Gastroesophageal sphincter (tissue), 4 donors: ENCODE measurements at regions not wholly inside any gene's neighbourhood (a gene's known extent, or its start where the extent isn't known, plus 50 kb on each side); places are given as distances from the start of the nearest gene placed in this dataset.

ENCODE experiments used
- ATAC-seq: fragments of 150-250 bp; one replicate; pipeline ENCODE4 v1.9.1; 2016; ENCODE audit warnings: mild to moderate bottlenecking, moderate library complexity
- H3K27ac ChIP-seq, 4 donors: fragments of 200-600 bp; sonication (generic) in 3 of 4; 1 replicate in 3 of 4; 2 replicates in 1 of 4; pipeline ENCODE4 v1.5.1; 2016 to 2019
- H3K27me3 ChIP-seq: fragments of 200-600 bp; sonication (generic); one replicate; pipeline ENCODE4 v1.5.1; 2019
- H3K36me3 ChIP-seq, 2 donors: fragments of 200-600 bp; sonication (generic); one replicate each; pipeline ENCODE4 v1.5.1; 2019; ENCODE audit warnings: control low read depth in 1 of 2
- H3K4me1 ChIP-seq, 3 donors: fragments of 200-600 bp; sonication (generic); 1 replicate in 2 of 3; 2 replicates in 1 of 3; pipeline ENCODE4 v1.5.1; 2016 to 2019; ENCODE audit warnings: control low read depth in 2 of 3
- H3K4me3 ChIP-seq, 2 donors: fragments of 200-600 bp; sonication (generic); one replicate each; pipeline ENCODE4 v1.5.1; 2019; ENCODE audit warnings: mild to moderate bottlenecking in 1 of 2, moderate library complexity in 1 of 2
- H3K9me3 ChIP-seq, 3 donors: fragments of 200-600 bp; sonication (generic); one replicate each; pipeline ENCODE4 v1.5.1; 2017 to 2019; ENCODE audit warnings: control low read depth in 2 of 3
- CTCF ChIP-seq, 4 experiments: fragments of 200-600 bp in 2 of 4; fragments of 450-650 bp in 2 of 4; sonication (generic) in 1 of 4; IDR thresholded peaks; one replicate each; pipeline ENCODE4 v1.5.1; 2017 to 2019; ENCODE audit warnings: antibody characterized with exemption in 4 of 4, mild to moderate bottlenecking in 2 of 4, moderate library complexity in 2 of 4
- EP300 ChIP-seq: sonication (generic); formaldehyde crosslinking; IDR thresholded peaks from one replicate; pipeline ENCODE4 v1.6.1; 2017; ENCODE audit warnings: antibody characterized with exemption, mild to moderate bottlenecking
- POLR2A ChIP-seq, 2 donors: fragments of 450-650 bp; IDR thresholded peaks; one replicate each; pipeline ENCODE4 v1.6.1; 2017; ENCODE audit warnings: antibody characterized with exemption in 2 of 2, mild to moderate bottlenecking in 2 of 2, moderate library complexity in 1 of 2
- POLR2AphosphoS5 ChIP-seq: sonication (generic); formaldehyde crosslinking; IDR thresholded peaks from one replicate; pipeline ENCODE4 v1.6.1; 2017; ENCODE audit warnings: antibody characterized with exemption
- WGBS, 2 donors: methylation state at CpG; one replicate each; pipeline ENCODE4 v1.1.5; 2018; ENCODE audit warnings: low coverage in 1 of 2; 5-methylcytosine and 5-hydroxymethylcytosine counted together

DNA sequence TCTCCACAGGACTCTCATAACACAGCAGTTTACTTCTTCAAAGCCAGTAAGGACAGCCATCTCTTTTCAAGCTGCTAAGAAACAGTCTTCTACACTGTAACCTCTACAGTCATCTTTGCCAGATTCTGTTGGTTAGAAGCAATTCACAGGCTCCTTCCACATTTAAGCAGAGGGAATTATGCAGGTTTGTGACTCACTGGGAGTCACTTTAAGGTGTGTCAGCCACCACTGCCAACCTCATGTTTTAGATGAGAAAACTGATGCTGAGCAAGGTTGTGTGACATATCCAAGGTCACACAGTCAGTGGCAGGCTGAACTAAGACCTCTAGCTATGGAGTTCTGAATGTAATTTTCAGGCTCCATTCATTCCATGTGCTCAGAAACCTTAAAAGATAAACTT is 143.5 kb downstream of the QDPR start:
- H3K27ac ChIP-seq, result no peak overlapping the region
- no peaks in the 10 kb centered on the region for H3K36me3 ChIP-seq
- ATAC-seq, result no peak
- TF ChIP-seq POLR2AphosphoS5 (no peak), CTCF (IDR thresholded peaks at IDR 0.05) (no peak), EP300 (no peak), POLR2A (IDR thresholded peaks at IDR 0.05) (no peak)
- no peaks in the 10 kb centered on the region for H3K9me3 ChIP-seq
- H3K4me3 ChIP-seq, result no peak overlapping the region
- no peaks in the 10 kb centered on the region for H3K27me3 ChIP-seq
- peaks cover 0 to 9% (median 0%) of the 10 kb centered on the region in 3 donors for H3K4me1 ChIP-seq

GRCh38 chr4:17367201-17367600 is 144.7 kb downstream of the QDPR start:
- 85% methylated on average over 1 of the region's 1 CpG; no CpG with 5 or more reads in 1 of the 2 donors for WGBS, 2 donors
- Histone ChIP-seq H3K4me1 (peaks cover 0 to 9% (median 0%) of the 10 kb centered on the region in 3 donors), H3K27me3 (no peaks in the 10 kb centered on the region), H3K4me3 (no peak overlapping the region), H3K9me3 (no peaks in the 10 kb centered on the region), H3K36me3 (no peaks in the 10 kb centered on the region), H3K27ac (no peak overlapping the region)
- no peak for TF ChIP-seq POLR2AphosphoS5
- no peak for TF ChIP-seq EP300
- no peak for TF ChIP-seq POLR2A (IDR thresholded peaks at IDR 0.05)
- no peak for TF ChIP-seq CTCF (IDR thresholded peaks at IDR 0.05)
- no peak for ATAC-seq

DNA sequence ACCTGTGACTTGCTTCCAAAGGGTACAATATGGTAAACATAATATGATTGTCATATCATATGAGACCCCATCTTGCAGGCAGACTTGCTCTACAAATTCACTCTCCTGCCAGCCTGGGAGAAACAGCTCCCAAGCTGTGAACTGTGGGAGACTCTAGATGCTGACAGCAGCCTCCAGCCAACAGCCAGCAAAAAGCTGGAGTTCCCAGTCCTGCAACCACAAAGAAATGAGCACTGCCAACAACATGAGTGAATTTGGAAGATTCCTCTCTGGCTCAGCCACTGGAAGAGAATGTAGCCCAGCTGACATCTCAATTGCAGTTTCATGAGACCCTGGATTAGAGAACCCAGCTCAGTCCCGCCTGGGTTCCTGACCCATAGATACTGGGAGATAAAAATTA is 145.4 kb downstream of the QDPR start:
- no peaks in the 10 kb centered on the region for H3K36me3 ChIP-seq
- H3K27me3 ChIP-seq, result no peaks in the 10 kb centered on the region
- TF ChIP-seq POLR2A (IDR thresholded peaks at IDR 0.05) (no peak), POLR2AphosphoS5 (no peak), CTCF (IDR thresholded peaks at IDR 0.05) (no peak), EP300 (no peak)
- 17 to 29% methylated on average over 1 of the region's 1 CpG for WGBS, 2 donors
- H3K9me3 ChIP-seq, result no peaks in the 10 kb centered on the region
- no peak for ATAC-seq
- peaks cover 0 to 9% (median 0%) of the 10 kb centered on the region in 3 donors for H3K4me1 ChIP-seq
- H3K4me3 ChIP-seq, result no peak overlapping the region
- H3K27ac ChIP-seq, result no peak overlapping the region

DNA sequence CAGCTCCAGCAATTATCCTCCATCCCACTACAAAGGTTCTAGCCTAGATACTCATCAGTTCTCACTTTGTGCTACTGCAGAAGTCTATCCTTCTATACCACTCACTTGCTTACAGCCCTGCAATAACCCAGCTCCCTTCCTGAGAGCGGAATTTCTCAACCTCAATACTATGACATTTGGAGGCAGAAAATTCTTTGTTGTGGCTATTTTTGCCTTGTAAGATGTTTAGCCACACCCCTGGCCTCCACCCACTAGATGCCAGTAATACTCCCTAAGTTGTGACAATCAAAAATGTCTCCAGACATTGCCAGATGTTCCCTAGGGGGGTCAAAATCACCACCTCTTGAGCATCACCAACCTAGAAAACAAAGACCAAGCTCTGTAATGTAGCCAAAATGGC is 149.5 kb downstream of the QDPR start:
- TF ChIP-seq EP300 (no peak), CTCF (IDR thresholded peaks at IDR 0.05) (no peak), POLR2AphosphoS5 (no peak), POLR2A (IDR thresholded peaks at IDR 0.05) (no peak)
- 91% methylated on average over 1 of the region's 1 CpG; no CpG with 5 or more reads in 1 of the 2 donors for WGBS, 2 donors
- H3K4me3 ChIP-seq, result no peak overlapping the region
- no peak for ATAC-seq
- H3K9me3 ChIP-seq, result no peaks in the 10 kb centered on the region
- no peak overlapping the region for H3K27ac ChIP-seq
- H3K36me3 ChIP-seq, result no peaks in the 10 kb centered on the region
- no peaks in the 10 kb centered on the region for H3K27me3 ChIP-seq
- H3K4me1 ChIP-seq, result peaks cover 0 to 9% (median 0%) of the 10 kb centered on the region in 3 donors

DNA sequence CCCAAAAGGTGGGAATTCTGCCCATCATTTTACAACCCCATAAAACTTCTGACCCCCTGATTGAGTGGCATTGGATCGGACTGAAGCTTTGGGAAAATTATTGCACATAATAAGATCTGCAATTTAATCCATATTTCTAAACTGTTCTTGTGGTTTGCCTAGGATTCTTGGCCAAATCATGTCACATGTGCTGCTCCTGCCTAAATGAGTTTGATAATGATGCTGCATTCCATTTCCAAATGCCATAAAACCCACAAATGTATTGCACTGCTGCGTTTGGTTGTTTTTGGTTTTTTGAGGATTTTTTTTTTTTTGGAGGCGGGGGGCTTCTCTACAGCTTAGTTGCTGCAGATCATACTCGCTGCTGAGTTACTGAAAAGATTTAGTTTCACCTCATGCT is 153.6 kb downstream of the QDPR start:
- ATAC-seq, result no peak
- no peaks in the 10 kb centered on the region for H3K4me1 ChIP-seq
- H3K27ac ChIP-seq, result no peak overlapping the region
- no peaks in the 10 kb centered on the region for H3K27me3 ChIP-seq
- peaks cover 0 to 6% (median 0%) of the 10 kb centered on the region in 3 donors for H3K9me3 ChIP-seq
- no peaks in the 10 kb centered on the region for H3K36me3 ChIP-seq
- no peak for TF ChIP-seq EP300
- TF ChIP-seq CTCF (IDR thresholded peaks at IDR 0.05), result no peak
- no peak for TF ChIP-seq POLR2A (IDR thresholded peaks at IDR 0.05)
- no peak for TF ChIP-seq POLR2AphosphoS5
- H3K4me3 ChIP-seq, result no peak overlapping the region
- WGBS, 2 donors, result 94 to 100% methylated on average over 3 to 4 of the region's 4 CpGs
